BJ (cell line): ENCODE measurements at regions not wholly inside any gene's neighbourhood (a gene's known extent, or its start where the extent isn't known, plus 50 kb on each side); places are given as distances from the start of the nearest gene placed in this dataset.
"Not testable (repeated sequence)": the region's sequence is repeated elsewhere in the genome, so short reads cannot be mapped to it uniquely, and the experiment has no call there.

Source experiments
- CTCF ChIA-PET: fragments of 350-600 bp; formaldehyde crosslinking; extraction: SDS; loops from one replicate; lab custom pipeline; 2021; ENCODE audit warnings: antibody characterized with exemption, inconsistent platforms; lab: Yijun Ruan, JAX
- POLR2A ChIA-PET: fragments of 300-600 bp; sonication (Branson Sonifier 250); formaldehyde crosslinking; extraction: SDS; loops from one replicate; lab custom pipeline; 2021; ENCODE audit warnings: antibody characterized with exemption; lab: Charles Lee
- DNase-seq: peaks from one replicate; pipeline ENCODE4 v3.0.0-alpha.2; 2011; ENCODE audit warnings: low read depth
- H3K27me3 ChIP-seq: 2 replicates; pipeline ENCODE4 v1.6.0; 2011; ENCODE audit warnings: low read length; ENCODE audit not compliant: control insufficient read depth, insufficient read depth
- H3K36me3 ChIP-seq: 2 replicates; pipeline ENCODE4 v1.5.1; 2011; ENCODE audit warnings: low read length; ENCODE audit not compliant: control insufficient read depth, insufficient read depth
- H3K4me3 ChIP-seq: 2 replicates; pipeline ENCODE4 v1.5.1; 2011; ENCODE audit warnings: low read depth, mild to moderate bottlenecking, control low read depth, low read length
- TF ChIP-seq, protein P1 (sequence below): IDR thresholded peaks from 2 replicates; pipeline ENCODE4 v1.5.1; 2011; ENCODE audit warnings: low read depth, mild to moderate bottlenecking, control low read depth, inconsistent platforms, low read length, moderate library complexity; ENCODE audit not compliant: insufficient read depth

DNA sequence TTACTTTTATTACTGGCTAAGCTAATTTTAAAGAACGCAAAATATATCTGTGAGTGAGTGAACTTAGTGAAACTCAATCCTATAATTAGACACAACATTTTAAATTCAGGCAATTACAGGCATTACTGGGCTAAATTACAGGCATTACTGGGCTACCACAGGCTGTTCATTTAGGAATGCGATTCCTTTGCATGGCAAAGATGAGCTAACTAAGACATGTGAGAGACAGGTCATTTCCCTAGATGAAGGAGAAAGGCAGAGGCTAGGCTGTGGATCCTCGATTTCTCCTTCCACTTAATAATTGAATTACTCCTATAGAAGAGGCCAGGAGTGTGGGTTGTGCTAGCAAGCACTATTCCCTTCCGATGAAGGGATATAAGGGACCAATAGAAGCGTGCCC lies 429.4 kb upstream of the LMO3 start:
- DNase-seq = no peak
- CTCF ChIA-PET = no interaction called here
- H3K4me3 ChIP-seq = no peak overlapping the region

GRCh38 chr12:17030338-17030737 lies 424.4 kb upstream of the LMO3 start:
- no peaks in the 10 kb centered on the region for H3K27me3 ChIP-seq
- DNase-seq = no peak
- H3K36me3 ChIP-seq = no peaks in the 10 kb centered on the region
- H3K4me3 ChIP-seq = no peak overlapping the region
- TF ChIP-seq, protein P1, sequence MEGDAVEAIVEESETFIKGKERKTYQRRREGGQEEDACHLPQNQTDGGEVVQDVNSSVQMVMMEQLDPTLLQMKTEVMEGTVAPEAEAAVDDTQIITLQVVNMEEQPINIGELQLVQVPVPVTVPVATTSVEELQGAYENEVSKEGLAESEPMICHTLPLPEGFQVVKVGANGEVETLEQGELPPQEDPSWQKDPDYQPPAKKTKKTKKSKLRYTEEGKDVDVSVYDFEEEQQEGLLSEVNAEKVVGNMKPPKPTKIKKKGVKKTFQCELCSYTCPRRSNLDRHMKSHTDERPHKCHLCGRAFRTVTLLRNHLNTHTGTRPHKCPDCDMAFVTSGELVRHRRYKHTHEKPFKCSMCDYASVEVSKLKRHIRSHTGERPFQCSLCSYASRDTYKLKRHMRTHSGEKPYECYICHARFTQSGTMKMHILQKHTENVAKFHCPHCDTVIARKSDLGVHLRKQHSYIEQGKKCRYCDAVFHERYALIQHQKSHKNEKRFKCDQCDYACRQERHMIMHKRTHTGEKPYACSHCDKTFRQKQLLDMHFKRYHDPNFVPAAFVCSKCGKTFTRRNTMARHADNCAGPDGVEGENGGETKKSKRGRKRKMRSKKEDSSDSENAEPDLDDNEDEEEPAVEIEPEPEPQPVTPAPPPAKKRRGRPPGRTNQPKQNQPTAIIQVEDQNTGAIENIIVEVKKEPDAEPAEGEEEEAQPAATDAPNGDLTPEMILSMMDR = no peak
- ChIA-PET POLR2A (no interaction called here), CTCF (no interaction called here)

More for the DNA sequence above, 429.4 kb upstream of the LMO3 start:
- POLR2A ChIA-PET = no interaction called here
- H3K27me3 ChIP-seq = no peaks in the 10 kb centered on the region
- TF ChIP-seq, protein P1 = no peak
- H3K36me3 ChIP-seq = no peaks in the 10 kb centered on the region

GRCh38 chr12:17028348-17028747 lies 422.4 kb upstream of the LMO3 start:
- Histone ChIP-seq H3K27me3 (no peaks in the 10 kb centered on the region), H3K36me3 (no peaks in the 10 kb centered on the region), H3K4me3 (no peak overlapping the region)
- ChIA-PET CTCF (no interaction called here), POLR2A (no interaction called here)
- TF ChIP-seq, protein P1 = no peak
- DNase-seq = no peak

DNA sequence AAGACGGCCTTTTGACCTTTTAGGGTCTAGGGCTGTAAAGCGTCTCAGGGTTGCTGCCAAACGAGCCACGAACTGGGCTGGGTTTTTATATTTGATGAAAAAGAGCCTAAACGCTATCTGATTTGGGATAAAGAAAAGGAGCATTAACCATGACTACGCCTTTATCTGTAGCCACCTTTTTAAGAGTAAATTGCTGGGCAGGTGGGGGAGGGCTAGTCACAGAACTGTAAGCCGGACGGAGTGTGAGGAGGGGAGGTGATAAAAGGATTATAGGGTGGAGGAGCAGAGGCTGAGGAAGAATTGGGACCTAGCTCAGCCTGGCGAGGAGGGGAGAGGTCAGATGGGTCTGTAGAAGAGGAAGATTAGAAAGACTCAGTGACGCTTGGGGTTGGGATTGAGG lies 419.5 kb upstream of the LMO3 start:
- H3K27me3 ChIP-seq, DNase-seq, H3K4me3 ChIP-seq, CTCF ChIA-PET, H3K36me3 ChIP-seq, POLR2A ChIA-PET: not testable (repeated sequence)

- ChIA-PET CTCF (interaction anchor here (0.6 kb wide), 1 partner anchor 27 kb away, joined by 4 read pairs; no protein-coding TSS in a partner anchor), POLR2A (no interaction called here)
- TF ChIP-seq, protein P1 = no peak
- no peak for DNase-seq
- Histone ChIP-seq H3K4me3 (no peak overlapping the region), H3K36me3 (no peaks in the 10 kb centered on the region), H3K27me3 (no peaks in the 10 kb centered on the region)
Measured at GRCh38 chr12:17020765-17021164, 414.8 kb upstream of the LMO3 start.

DNA sequence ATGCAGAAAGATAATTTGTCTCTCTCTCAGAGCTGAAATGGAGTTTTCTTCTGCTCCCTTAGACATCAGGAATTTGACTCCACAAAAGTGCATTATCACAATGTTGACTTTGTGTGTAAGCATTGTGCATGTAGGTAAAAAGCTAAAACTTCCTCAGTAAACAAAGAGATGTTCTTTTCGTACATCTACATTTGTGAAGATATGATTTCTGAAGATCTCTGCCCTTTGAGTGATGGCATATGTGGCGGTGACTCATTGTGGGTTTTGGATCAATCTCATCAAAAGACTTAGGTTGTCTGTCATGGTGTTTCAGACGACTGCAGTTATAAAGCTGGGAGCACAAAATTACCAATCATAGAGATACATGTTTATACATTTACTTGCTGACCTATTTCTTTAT lies 411.4 kb upstream of the LMO3 start:
- CTCF ChIA-PET = no interaction called here
- POLR2A ChIA-PET = no interaction called here
- TF ChIP-seq, protein P1 = no peak

More for the DNA sequence above, 411.4 kb upstream of the LMO3 start:
- Histone ChIP-seq H3K36me3 (no peaks in the 10 kb centered on the region), H3K4me3 (no peak overlapping the region), H3K27me3 (no peaks in the 10 kb centered on the region)
- DNase-seq = no peak
